Stimulated activated CD4-positive, alpha-beta T cell treated with anti-CD3 and anti-CD28 coated beads, Interleukin-2, amount 100 ng/mL, for 24 hours (primary cell): ENCODE measurements at regions not wholly inside any gene's neighbourhood (a gene's known extent, or its start where the extent isn't known, plus 50 kb on each side); places are given as distances from the start of the nearest gene placed in this dataset.
A peak's percentile ranks its signal among the peaks of the same experiment; 100 is the strongest.
"Not testable (repeated sequence)": the region's sequence is repeated elsewhere in the genome, so short reads cannot be mapped to it uniquely, and the experiment has no call there.

Source experiments
- DNase-seq, 2 donors: peaks; one replicate each; pipeline ENCODE4 v3.0.0-alpha.2; 2020

DNA sequence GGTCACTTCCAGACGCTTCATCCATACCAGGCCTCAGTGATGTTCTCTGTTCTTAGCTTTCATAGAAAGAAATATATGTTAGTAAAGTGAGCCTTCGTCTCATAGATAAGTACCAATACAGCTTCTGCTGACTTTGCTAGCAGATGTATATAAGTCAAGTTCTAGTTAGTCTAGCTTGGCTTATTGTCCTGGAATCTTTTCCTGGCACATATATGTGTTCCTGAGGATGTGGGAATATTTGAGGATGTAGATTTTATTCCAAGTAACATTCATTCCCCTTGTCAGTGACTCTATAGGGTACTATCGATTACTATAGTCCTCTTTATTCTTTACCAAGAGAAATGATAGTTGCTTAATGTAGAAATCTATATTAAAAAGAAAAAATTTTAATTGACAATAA lies 135.2 kb upstream of the FAM9C start:
- no peak for DNase-seq

DNA sequence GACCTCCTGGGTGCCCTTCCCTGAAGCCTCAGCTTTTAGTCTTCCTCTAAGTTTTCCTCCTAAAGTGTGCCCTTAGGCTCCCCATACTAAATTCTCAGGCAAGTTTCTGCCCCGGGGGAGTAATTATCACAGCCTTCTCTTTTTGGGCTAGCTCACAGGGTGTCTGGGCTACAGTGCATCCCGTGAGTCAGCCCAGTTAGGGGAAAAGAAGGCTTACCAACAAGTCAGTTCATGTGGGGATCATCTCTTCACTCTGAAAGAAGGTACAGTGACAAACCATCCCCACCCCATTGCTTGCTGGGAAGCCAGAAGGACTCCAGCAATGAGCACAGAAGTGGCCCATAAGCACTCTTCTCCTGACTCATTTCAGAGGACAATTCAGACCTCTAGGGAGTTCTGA lies 134.7 kb upstream of the FAM9C start:
- no peak for DNase-seq

DNA sequence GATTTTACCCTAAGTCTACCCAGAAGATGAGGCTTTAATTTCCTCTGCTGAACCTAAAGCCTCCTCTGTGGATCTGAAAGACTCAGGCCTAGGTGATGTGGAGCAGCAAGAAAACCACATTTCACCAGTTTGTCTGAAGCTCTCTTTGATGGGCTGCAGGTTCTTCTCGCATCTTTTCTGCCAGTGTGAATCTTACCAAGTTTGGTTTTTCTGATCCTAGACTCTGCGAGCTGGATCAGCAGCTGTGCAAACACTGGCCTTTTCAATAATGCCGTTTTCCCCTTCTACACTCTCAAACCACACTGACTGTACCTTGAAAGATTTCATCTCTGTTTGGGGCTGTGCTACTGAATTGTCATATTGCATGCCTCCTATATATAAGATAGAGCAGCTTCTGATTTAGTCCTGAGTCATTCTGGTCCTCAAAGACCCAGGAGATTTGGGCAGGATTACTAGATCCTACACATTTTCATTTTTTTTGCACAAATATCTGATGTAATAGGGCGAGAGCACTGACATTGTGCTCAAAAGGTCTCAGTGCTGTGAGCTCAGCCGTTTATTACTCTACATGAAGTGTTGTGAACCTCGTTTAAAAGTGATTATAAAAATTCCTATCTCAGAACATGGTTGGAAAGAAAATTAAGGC lies 133.6 kb upstream of the FAM9C start:
- DNase-seq: no peak

DNA sequence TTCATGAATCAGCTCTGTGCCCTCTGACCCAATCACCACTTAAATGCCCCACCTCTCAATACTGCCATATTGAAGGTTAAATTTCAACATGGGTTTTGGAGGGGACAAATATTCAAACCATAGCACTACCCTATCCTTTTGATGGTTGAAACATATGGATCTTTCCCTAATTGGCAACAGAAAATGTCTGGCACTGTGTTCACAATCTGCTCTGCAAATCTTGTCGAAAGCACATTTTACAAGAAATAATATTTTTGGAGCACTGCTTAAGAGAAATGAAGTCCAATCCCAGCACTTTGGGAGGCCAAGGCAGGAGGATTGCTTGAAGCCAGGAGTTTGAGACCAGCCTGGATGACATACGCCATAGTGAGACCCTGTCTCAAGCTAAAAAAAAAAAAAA lies 130.6 kb upstream of the FAM9C start:
- no peak for DNase-seq

DNA sequence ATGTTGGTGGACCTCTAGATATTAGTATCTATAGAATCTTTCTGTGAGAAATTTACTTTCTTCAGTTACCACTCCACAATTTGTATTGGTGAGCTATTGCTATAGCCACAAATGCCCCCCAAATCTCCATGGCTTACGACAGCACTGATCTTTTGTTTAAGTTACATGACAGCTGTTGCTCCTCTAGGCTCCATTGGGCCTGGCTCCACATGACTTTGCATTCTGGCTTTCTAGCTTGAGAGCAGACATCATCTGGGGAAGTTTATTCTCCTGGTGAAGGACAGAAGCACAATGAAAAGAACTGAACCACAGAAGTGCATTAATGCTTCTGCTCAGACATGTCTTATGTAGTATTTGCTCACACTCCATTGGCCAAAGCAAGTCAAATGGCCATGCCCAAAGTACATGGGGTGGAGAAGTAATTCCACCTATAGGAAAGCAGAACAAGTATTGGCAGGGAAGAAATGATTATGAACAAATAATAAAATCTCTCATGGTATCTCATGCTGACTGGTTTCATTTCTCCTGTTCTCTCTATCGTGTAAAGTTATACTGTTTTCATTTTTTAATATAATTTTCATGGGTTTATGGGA lies 126.6 kb upstream of the FAM9C start:
- DNase-seq: no peak

DNA sequence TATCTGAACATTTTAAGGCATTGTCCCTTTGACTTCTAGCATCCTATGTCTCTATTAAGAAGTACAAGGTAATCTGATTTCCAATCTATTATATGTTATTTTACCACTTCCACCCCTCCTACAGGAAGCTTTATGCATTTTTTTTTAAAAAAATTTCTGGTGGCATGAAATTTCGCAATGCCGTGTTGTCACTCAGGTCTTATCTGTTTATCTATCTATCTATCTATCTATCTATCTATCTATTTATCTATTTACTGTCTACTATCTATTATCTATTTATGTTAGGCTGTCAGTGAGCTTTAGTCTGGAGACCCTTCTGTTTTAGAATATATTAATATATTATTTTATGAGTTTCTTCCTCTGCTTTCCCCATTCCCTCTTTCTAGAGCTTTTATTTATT lies 125.3 kb upstream of the FAM9C start:
- no peak for DNase-seq

DNA sequence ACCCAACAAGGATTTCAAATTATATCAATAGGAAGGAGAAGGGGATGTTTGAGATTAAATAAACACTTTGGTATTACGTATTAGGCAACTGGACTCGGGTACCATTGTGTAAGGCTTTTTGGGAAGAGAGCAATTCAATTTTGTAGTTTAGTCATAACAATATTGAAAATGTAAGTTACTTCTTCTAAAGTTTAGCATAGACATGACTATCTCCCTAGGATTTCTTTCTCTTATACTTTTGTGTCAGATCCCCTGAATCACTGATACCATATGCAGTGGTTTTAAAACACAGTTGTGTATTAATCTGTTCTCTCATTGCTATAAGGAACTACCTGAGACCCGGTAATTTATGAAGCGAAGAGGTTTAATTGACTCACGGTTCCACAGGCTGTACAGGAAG lies 123.8 kb upstream of the FAM9C start:
- no peak for DNase-seq

DNA sequence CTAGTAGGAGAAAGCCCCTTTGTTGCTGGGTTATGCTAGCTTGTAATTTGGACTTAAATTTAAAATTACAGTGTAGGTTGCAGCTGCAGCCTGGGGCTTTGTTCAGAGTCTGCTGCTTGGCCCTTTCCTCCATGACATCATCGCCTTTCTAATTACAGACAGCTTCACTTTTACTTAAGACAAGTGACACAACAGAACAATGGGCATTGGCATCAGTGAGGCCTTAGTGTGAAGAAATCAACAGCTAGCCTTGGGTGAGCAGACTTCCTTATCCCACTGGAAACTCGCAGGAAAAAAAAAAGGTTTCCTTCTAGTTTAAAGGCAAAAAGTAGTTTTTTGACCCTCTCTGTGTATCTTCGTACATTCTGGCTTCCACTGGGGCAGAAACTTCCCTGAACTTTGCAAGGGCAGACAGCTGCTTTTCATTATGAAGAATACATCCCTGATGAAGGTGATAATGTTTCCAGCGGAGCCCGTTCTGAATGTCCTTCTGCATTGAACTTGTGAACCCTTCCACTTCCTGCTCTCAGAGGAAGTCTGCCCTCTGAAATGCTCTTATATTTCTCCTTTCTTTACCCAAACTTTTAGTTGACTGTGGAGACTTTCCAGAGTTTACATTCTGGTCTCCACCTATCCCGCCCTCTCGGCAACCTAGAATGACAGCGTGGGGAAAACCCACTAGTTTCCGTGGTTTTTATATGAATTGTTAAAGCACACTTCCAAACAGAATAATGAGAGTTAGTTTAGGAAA lies 123.2 kb upstream of the FAM9C start:
- peak; percentile 15 to 20 for DNase-seq

DNA sequence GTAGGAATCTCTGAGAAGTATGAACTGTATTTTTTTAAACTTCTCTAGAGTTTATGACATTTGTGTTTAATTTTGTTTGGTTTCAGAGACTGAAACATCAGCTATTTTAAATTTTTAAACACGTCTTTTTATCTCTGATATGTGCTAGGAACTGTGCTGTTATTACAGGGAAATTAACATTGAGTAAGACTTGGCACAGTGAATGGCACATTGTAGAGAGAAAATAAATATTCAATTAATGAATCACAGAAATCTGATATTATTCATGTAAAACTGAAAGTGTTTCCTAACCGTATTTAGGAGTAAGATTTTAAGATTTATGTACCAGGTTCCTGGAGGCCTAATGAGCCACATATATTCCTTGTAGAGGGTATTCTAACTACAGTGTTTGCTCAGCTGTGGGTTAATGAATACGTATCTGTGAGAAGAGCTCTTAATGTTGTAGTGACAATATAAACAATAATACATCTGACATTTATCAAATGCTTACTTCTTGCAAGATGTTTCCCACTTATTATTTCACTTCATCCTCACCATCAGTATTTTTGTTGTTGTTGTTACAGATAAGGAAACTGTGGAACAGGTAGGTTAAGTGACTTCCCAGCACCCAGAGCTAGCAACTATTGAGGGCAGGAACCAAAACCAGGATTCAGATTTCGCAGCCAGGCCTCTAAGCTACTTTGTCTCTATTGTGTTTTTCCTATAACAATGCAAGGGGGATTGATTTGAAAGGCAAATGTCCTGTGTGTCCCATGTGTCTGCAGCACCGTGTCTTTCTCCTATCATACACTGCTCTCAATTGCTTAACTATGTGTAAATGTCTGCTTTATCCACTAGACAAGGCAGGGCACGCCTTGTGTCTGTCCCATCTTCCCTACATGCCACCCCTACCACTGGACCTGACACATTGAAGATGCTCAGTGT lies 121.1 kb upstream of the FAM9C start:
- DNase-seq: no peak

DNA sequence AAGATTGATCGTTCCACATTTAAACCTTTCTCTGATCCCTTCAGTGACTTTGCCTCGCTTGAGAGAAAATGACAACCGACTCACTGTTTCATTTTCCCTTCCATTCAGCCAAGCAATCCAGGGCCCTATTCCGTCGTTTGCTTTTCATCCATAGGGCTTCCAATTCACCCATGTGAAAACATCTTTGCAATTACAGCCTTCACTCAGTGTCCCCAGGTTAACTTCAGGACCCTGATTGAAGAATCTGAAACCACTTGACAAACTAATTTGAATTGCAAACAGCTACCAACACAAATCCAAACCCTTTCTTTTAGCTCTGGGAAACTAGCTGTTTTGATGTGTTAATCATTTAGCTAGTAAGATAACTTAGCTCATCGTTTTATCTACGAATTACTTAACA lies 120.2 kb upstream of the FAM9C start:
- DNase-seq: no peak

DNA sequence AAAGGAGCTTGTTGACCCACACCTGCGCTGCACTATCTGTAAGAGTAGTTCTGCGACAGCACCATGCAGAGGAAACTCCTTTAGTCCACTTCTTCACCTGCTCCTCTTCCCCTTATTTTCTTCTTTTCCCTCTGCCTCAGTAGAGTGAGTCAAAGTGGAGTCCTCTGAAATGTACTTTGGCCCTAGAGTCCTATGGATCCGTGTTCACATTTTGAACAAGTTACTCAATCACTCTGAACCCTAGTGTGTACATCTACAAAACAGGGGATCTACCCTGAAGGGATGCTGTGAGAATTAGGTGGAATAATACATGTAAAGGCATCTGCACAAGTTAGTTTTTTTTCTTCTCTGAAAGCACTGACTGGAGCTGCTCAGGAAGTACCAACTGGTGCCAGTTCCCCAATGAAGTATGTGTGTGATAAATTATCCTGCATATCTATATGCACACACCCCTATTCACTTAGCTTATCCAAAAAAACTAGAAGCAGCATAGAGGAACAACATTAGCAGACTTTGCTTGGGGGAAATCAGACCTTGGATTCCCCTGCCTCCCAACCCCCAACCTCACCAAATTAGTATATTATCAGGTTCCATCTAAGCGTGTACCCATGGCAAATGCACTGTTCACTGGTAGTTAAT lies 118.5 kb upstream of the FAM9C start:
- no peak for DNase-seq

DNA sequence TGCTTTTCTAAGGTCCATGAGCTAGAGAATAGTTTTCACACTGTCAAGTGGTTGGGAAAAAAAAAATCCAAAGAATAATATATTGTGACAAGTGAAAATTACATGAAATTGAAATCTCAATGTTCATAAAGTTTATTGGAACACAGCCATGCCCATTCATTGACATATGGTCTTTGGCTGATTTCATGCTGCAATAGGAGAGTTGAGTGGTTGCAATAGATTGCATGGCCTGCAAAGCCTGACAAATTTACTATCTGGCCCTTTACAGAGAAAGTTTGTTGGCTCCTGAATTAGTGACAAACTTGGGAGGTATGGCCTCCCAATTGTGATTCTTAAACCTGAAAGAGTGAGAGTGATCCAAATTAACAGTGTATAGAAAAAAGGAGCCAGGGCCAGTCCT lies 115.5 kb upstream of the FAM9C start:
- DNase-seq: no peak

DNA sequence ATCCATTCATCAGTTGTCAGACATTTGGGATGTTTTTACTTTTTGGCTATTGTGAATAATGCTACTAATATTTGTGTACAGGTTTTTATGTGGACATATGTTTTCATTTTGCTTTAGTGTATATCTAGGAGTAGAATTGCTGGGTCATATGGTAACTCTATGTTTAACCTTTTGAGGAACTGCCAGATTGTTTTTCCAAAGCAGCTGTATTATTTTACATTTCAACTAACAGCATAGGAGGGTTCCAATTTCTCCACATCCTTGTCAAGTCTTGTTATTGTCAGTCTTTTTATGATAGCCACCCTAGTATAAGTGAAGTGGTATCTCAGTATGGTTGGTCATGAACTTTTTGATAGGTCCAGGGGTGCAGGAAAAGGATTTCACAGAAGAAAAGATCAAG lies 114.5 kb upstream of the FAM9C start:
- DNase-seq: no peak

DNA sequence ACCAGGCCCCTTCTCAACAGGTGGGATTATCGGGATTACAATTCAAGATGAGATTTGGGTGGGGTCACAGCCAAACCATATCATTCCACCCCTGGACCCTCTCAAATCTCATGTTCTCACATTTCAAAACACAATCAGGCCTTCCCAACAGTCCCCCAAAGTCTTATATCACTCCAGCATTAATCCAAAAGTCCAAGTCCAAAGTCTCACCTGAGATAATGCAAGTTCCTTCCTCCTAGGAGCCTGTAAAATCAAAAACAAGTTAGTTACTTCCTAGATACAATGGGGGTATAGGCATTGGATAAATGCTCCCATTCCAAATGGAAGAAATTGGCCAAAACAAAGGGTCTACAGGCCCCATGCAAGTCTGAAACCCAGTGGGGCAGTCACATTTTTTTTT lies 111.1 kb upstream of the FAM9C start:
- DNase-seq: not testable (repeated sequence)

DNA sequence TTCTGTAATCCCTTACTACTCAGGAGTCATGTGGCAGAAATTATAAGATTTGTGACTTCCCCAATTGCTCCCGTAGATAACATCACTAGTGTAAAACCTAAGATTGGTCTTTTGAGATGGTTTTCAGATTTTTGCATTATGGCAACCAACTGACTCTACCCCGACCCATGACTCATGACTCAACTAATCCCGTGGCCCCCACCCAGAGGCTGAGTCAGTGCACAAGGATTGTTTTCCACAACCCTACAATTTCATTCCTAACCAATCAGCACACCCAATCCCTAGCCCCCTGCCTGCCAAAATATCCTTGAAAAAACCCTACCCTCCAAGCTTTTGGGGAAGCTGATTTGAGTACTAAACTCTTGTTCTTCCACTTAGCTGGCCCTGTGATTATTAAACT lies 109.4 kb upstream of the FAM9C start:
- DNase-seq: no peak

DNA sequence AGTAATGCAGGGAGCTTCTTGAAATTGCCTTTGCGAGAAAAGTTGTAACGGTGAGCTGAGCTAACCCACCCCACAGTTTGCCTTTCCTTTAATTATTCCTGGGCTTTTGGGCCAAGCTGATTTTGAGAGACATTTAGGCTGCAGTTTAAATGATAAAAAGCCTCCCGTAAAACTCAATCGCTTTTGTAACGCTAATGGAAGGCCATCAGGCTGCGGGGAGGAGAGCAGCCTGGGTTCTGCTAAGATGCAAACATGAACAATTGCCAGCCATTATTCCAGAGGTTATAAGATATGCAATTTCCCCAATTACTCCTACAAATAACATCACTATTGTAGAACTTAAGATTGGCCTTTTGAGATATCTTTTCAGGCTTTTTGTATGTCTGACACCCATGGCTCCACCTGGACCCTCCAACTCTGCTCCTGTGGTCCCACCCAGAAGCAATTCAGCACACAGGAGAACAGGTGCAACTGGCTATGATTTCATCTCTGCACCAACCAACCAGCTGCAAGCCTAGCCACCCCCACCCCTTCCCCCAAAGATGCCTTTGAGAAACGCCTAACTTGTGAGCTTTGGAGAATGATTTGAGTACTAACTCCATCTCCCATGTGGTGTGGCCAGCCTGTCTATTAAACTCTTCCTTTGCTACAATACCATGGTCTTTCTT lies 108.2 kb upstream of the FAM9C start:
- DNase-seq: no peak

DNA sequence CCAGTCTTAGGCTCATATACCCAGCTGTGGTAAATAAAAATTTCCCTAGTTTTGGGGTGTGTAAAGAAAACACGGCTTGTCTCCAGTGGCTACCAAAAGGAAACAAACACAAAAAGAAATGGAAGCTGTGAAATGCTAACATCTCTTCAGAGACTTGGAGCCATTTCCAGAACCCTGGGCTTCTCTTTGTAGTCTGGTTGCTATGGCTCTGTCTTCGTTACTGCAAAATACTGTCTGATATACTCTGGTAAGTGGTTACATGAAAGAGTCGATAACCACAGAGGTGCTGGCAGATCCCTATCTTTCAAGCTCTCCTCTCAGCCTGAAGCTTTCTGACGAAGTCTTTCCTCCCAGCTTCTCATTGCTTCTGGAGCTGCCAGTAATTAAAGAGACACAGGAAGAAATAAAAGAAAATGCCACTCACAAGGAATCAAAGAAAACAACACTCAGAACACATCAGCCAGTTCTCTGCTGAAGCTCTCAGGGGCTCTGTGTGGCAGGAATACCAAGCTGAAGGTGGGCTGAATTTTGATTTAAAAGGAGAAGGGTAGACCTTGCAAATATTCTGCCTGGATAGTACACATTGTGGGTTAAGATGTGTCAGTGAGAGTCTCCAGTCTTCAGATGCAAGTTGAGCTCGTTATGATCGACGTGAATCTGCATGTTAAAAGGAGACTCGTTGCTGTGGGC lies 107.6 kb upstream of the FAM9C start:
- DNase-seq: no peak

DNA sequence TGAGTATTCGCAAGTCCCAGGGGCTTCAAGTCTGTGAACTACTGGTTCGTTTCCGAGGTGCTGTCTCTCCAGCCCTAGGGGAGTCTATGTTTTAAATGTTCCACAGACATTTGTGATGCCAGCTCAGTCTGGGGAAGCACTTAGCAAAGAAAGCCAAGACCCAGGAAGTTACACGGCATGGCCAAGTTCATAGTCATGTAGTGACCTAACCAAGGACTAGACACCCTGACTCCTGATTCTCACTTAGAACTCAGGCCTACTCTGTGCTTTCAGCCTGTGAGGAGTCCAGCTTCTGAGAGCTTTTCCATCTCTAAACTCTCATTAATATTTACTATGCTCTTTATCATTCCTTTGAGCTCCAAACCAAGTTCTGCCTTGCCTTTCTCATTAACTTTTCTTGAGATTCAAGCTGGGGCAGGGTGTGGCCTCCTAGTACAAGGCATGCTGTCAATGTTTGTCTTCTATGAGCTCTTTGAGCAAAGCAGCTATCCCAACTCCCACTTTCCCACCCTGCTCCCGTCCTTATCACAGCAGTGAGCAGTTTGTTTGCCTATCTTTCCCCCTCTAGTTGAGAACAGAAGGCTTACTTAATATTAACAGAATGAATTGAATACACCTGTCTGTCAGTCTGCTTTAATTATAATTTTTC lies 105.4 kb upstream of the FAM9C start:
- no peak for DNase-seq

DNA sequence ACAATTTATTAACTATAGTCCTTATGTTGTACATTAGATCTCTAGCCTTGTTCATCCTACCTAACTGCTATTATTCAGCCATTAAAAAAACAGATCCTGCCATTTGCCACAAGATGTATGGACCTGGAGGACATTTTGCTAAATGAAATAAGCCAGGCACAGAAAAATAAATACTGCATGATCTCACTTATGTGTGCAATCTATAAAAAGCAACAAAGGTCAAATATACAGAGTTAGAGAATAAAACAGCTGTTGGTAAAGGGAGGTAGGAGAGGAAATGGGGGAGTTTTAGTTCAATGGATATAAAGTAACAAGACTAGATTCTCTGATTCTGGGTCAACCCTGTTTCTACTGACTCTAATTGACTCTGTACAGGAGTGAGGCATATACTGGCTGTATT lies 103.3 kb upstream of the FAM9C start:
- DNase-seq: no peak

DNA sequence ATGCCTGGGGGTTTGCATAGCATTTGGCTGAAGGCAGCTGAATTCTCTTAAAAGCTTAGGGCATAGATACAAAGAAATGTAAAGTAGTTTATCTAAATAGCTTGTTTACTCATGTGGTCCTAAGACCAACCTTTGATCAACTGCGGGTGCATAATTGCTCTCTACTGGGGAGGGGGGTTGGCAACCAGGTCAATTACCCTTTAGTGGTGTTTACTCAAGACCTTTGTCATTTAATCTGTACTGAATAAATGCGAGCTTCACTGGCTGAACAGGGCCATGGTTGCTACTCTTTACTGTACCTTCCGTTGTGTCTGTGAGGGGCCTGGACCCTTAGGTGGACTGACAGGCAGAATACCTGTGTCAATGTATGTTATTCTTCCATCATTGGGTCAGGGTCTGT lies 102.7 kb upstream of the FAM9C start:
- no peak for DNase-seq
